ENCODE measurements at regions not wholly inside any gene's neighbourhood (a gene's known extent, or its start where the extent isn't known, plus 50 kb on each side); places are given as distances from the start of the nearest gene placed in this dataset.
"Not testable (repeated sequence)": the region's sequence is repeated elsewhere in the genome, so short reads cannot be mapped to it uniquely, and the experiment has no call there.

DNA sequence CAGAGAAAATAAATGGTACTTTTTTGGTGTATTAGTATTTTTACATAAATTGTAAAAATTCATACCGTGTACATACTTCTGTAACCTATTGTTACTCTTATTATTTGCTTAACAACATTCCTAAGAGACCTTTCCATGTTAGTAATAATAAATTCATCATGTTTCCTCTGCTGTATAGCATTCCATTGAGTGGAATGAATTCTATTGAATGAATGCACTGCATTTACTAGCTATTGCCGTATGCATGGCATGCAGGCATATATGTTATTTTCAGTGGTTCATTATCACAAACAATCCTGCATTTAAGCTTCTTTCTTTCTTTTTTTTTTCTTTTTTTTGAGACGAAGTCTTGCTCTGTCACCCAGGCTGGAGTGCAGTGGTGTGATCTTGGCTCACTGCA lies 137.6 kb upstream of the TBX3 start:
- ATAC-seq = no peak
- DNase-seq (ENCODE audit: low spot score) = no peak

DNA sequence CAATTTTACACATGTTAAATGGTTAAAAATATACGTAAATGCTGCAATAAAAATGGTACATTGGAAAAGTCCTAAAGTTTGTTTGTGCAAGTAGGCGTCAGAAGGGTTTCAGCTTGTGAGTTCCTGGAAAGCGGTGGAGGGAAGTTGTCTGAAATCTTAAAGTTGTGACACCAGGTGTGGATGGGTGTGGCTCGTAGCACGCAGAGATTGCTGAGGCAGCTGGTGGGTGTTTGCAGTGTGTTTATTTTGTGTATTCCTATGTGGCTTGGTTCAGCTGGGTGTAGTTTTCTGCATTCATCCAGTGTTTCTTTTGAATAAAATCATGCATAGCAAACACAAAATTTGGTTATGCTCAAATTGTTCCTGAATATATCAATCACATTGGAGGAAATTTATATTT lies 136.8 kb upstream of the TBX3 start:
- no peak for DNase-seq (ENCODE audit: low spot score)
- ATAC-seq = no peak

DNA sequence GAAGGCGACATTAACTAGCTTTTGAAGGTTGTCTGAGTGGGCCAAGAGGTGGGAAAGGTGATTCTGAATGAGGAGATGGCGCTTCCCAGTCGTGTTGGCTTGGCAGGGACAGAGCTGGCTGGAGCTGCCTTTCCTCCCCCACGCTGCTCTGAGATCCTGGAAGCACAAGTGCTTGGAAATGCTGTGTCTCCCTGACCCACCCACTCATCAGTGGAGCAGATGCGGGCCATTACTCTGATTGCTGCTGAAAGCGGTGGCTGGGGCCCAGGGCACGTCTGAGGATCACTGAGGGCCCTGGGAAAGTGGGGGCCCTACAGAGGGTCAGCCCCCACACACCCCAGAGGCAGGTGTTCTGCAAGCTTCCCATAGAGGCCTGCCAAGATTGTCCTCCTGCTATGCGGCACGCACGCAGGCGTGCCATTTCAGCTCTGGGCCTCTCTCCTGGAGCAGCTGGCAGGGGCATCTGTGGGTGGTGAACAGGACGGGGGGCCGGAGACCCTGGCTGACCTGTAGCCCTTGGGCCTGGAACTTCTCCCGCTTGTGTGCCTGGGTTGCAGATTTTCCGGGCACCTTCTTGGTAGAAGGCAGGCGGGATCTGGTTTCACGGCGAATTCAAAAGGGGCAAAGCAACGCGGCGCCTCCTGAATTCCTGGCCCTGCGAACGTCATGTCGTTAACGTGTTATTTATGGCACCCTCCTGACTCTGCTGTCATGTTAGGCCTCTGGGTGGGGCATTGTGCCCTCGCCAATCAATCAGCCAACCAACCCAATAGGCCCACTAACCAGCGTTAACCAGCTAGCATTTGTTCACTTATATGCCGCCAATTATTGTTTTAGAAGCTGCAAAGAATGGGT lies 133.8 kb upstream of the TBX3 start:
- no peak for ATAC-seq
- DNase-seq (ENCODE audit: low spot score) = no peak

DNA sequence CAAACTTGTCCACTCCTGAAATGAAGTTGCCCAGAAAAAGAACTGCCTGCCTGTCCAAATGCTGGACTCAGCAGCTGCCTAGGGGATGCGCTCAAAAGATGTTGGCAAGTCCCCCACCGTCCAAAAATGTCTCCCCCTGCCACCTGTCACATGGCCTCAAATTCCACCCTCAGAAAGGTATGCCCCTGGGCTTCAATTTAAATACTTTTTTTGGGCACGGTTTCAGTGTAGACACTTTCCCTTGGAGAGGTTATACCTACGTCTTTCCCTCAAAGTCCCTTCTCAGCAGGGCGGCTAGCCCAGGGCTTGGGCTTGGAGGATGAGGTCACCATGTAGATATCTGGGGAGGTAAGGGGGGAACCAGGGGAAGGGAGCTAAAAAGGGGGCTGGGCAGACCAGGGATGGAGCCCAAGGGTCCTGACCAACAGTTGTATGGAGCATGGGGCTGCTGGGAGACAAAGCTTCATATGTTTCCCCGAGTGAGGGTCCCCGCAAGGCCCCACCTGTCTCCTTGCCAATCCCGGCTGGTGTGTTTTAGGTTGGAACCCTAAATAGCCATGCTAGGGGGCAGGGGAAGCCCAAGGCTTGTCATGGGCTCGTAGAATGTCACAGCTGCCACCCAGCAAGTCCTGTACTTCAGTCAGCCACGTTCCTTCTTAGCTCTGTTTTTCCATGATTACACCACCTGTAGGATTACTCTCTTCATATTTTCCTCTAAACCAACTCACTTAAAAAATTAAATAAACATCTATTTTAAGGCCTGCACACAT lies 131.2 kb upstream of the TBX3 start:
- no peak for ATAC-seq
- no peak for DNase-seq (ENCODE audit: low spot score)

DNA sequence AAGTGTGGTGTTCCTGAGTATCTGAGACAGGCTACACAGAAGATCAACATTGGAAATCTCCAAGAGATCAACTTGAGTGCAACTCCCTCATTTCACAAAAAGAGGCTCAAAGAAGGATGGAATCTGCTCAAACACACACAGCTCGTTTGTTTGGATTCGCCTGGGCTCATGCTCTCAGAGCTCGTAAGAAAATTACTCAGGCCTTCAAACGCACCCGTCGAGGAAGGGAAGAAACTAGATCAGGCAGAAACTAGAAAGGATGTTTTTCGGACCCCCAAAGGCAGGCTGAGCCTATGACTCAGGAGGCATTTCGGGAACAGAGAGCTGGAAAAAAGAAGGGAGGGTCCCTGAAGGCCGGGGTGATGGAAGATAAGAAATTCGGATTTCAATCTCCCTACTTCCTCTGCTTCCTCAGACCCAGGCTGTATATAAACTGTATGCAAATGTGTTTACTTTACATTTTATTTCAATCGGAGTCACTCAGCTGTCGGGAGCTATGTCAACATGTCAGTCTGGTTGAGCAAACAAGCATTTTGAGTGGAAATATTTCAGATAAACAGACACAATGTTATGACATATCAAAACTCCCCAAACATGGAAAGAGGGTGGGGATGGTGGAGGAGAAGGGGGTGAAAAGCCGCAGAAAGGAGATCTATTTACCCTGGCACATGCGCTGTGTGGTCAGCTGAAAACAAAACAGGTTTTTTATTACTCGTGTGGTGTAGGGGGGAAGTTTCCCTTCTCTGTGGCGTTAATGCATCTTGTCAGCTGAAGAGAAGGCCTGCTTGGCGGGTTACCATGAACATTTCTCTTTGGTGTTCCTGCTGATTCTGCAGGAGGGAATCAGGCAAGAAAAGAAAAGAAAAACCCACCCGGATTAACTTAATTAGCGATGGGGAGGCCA lies 129.1 kb upstream of the TBX3 start:
- peak; percentile 56 for ATAC-seq

DNA sequence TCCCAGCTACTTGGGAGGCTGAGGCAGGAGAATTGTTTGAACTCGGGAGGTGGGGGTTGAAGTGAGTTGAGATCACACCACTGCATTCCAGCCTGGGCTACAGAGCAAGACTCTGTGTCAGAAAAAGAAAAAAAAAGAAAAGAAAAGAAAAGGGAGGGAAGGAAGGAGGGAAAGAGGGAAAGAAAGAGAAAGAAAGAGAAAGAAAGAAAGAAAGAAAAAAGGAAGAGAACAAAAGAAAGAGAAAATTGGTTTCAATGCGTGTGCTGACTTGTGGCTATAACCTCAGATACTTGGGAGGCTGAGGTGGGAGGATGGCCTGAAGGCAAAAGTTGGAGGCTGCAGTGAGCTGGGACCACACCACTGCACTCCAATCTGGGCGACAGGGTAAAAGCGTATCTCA lies 128.4 kb upstream of the TBX3 start:
- no peak for DNase-seq (ENCODE audit: low spot score)
- no peak for ATAC-seq

More for the DNA sequence above, 129.1 kb upstream of the TBX3 start:
- DNase-seq (ENCODE audit: low spot score) = no peak

DNA sequence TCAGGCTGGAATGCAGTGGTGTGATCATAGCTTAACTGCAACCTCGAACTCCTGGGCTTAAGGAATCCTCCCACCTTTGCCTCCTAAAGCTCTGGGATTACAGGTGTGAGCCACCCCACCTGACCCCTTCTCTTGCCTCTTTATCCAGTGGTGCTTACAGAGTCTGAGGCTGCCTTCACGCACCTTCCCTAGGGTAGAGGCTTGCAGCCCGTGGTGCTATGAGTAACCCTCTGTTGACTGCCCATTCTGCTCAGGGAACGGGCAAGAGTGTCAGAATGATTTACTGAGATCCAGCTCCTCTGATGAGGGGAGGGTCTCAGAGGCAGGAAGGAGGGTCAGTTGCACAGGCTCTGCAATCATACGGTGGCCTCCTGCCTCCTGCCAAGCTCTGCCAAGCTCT lies 125.1 kb upstream of the TBX3 start:
- DNase-seq (ENCODE audit: low spot score) (no peak), ATAC-seq (peak; percentile 7)

DNA sequence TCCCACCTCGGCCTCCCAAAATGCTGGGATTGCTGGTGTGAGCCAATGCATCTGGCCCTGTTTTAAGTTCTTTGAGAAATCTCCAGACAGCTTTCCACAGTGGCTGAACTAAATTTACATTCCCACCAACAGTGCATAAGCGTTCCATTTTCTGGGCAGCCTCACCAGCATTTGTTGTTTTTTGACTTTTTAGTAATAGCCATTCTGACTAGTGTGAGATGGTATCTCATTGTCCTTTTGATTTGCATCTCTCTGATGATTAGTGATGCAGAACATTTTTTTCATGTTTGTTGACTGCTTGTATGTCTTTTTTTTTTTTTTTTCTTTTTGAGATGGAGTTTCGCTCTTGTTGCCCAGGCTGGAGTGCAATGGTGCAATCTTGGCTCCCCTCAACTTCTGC lies 117.4 kb upstream of the TBX3 start:
- ATAC-seq; DNase-seq (ENCODE audit: low spot score): not testable (repeated sequence)

DNA sequence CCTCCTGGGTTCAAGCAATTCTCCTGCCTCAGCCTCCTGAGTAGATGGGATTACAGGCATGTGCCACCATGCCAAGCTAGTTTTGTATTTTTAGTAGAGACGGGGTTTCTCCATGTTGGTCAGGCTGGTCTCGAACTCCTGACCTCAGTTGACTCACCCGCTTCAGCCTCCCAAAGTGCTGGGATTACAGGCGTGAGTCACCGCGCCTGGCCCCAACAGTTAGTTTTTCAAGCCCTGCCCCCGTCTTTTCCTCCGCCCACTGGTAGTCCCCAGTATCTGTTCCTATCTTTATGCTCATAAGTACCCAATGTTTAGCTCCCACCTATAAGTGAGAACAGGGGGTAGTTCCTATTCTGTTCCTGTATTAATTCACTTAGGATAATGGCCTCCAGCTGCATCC lies 116.6 kb upstream of the TBX3 start:
- not testable (repeated sequence) for ATAC-seq; DNase-seq (ENCODE audit: low spot score)

DNA sequence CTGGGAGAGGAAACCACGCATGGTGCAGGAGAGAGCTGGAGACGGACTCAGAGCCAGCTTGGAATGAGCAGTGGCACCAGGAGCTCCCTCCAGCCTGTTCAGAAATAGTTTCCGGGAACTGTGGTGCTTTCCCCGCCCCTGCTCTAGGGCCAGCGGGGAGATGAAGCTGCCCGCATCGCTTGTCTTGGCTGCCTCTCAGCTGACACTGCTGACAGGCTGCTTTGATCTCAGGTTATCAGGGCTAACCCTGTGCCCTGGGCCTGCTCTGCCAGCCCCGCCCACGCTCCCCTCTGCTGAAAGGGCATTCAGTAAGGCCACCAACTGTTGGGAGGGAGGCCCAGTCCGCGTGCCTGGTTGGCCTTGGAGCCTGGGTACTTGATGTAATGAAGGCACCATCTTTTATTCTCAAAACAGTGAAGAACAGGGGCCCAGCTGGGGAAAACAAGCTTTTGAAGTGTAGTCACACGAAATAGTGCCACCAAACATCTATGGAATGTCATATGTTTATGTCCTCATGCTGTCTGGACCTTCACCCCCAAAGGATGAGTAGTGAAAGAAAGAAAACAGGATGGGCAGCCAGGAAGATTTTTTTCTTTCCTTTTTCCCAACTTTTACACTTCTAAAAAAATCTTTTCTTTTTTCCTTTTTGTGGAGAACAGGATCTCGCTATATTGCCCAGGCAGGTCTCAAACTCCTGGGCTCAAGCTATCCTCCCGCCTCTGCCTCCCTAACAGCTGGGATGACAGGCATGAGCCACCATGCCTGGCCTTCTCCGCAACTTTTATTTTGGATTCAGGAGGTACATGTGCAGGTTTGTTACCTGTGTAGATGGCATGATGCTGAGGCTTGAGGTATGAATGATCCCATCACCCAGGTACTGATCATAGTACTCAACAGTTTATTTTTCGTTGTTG lies 115.9 kb upstream of the TBX3 start:
- DNase-seq (ENCODE audit: low spot score) (peak; percentile 98), ATAC-seq (peak; percentile 97)

DNA sequence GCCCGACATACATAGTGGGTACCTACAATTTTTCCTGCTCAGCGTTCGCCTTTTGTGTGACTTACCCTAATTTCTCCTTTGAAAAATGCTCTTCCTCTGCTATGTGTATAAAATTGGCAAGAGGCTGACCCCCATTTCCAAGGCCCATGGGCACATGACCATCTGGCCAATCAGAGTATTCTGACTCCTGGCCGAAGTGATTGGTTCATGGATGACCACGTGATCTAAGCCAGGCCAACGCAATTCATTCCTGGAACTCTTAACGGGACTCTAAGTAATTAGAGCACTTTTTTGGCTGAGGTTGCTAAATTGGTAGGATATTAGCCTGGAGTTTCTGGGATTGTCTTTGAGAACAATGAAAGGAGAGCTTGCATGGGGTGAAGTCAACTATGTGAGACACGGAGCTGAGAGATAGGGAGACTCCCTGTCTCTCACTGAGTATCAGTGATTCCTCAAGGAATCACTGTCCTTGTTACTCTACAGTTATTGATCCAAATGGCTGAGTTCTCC lies 110.1 kb upstream of the TBX3 start:
- ATAC-seq (no peak), DNase-seq (ENCODE audit: low spot score) (no peak)

DNA sequence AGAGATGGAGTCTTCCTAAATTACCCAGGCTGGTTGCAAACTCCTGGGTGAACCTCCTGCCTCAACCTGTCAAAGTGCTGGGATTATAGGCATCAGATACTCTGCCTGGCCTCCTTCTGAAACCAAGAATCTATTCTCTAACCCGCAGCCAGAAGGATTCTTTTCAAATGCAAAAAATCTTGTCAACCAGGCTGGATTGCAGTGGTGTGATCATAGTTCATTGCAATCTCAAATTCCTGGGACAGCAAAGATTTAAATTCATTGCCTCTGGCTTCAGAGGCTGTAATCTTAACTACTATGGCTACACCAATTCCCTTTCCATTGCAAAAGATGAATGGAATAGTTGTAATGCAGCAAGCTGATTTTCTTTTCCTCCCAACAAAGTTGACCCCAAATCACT lies 106.3 kb upstream of the TBX3 start:
- ATAC-seq = no peak

DNA sequence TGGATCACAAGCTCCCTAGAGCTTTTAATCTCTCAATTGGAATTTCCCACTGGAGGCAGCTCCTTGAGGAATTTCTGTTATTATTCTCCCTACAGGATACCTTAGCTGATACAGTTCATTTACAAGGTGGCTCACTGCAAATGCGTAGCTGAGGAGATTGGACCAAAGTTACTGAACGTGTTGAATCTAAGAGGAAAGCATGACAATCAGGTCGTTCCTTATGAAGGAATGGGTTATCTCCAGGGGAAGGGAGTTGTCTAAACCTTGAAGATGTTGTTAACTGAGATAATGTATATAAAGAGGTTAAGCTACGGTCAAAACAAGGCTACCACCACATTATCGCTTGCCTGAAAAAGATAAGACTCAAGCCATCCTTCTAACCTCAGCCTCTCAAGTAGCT lies 105.8 kb upstream of the TBX3 start:
- ATAC-seq (no peak), DNase-seq (ENCODE audit: low spot score) (no peak)

More for the DNA sequence above, 106.3 kb upstream of the TBX3 start:
- no peak for DNase-seq (ENCODE audit: low spot score)

DNA sequence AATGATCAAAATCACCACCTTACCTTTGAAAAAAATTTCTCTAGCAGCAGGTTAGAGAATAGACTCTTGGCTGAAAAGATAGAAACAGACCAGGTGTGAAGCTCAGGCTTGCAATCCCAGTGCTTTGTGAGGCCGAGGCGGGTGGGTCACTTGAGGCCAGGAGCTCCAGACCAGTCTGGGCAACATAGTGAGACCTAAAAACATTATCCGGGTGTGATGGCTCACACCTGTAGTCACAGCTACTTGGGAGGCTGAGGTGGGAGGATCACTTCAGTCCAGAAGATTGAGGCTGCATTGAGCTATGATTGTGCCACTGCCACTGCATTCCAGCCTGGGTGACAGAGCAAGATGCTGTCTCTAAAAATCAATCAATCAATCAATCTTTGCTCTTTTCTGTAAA lies 105.3 kb upstream of the TBX3 start:
- DNase-seq (ENCODE audit: low spot score) (no peak), ATAC-seq (no peak)

DNA sequence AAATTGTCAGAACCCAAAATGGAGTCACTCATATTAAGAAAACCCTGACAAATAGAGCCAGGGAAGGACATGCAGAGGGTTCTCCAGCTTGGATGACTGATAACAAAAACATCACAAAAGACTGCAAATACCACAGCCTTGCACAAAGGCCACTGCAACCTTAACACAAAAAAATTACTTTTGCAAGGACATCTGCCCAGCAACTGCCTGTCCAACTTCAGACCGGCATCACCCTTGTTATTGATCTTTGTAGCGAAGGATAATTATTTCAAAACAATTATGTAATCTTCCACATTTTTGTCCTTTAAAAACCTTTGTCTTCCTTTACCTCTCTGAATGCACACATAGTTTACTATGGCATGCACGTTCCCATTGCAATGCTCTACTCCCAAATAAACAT lies 100.6 kb upstream of the TBX3 start:
- DNase-seq (ENCODE audit: low spot score) = no peak
- no peak for ATAC-seq

DNA sequence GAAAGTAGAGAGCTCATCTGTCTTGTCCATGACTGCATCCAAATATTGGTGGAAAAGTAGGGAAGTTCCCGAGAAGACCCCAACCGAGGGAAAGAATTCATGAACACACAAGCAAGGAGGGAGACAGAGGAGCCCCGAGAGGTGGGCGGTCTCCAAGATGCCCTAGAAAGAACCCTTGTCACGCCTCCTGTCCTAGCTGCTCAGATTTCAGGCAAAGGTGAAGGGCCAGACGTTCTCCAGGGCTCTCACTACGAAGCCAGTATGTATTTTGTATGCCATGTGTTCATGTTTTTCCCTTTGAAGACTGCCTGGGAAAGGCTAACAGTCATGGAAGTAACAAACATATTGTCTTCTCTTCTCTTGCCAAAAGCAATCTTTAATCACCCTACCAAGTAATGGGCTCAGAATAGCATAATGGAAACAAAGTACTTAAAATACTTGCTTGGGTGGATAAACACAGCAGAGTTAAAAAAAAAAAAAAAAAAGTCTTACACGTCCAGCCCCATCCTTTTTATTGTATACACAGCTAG lies 99.2 kb upstream of the TBX3 start:
- ATAC-seq = no peak
- no peak for DNase-seq (ENCODE audit: low spot score)

DNA sequence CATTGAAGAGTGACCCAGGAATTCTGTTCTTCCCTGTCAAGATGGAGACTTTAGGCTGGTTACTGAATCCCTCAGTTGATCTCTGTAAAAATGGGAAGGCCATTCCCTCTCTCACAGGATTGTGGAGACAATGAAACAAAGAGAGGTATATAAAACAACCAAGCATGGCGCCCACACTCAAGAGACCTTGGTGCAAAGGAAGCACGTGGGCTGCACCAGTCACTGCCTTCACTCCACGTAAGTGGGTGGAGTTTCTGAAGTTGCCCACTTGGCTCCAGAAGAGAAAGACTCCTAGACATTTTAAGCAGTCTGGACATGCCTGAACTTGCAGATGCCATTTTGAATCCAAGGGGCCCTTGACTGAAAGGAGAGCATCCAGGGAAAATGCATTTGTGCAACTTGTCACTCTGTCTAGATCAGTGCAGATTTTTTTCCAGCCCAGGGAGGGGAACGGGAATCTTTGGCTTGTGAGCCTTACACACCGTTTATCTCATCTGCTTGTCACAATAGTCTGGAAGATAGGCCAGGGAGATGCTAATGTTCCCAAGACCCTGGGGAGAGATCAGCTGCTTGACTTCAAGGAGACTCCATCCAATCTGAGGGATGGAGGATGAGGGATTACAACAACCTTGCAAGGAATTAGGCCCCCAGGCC lies 96.9 kb upstream of the TBX3 start:
- ATAC-seq (no peak), DNase-seq (ENCODE audit: low spot score) (no peak)

DNA sequence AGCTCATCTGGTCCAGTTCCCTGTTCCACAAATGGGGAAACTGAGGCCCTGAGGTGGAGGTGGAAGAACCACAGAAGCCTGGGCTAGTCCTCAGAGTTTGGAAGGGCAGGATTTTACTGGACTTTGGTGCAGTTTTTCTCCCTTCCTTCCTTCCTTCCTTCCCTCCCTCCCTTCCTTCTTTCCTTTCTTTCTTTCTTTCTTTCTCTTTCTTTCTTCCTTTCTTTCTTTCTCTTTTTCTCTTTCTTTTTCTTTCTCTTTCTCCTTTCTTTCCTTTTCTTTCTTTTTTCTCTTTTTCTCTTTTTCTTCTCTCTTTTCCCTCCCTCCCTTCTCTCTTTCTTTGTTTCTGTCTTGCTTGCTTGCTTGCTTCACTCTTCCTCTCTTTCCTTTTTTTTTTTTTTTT lies 95.7 kb upstream of the TBX3 start:
- ATAC-seq (no peak), DNase-seq (ENCODE audit: low spot score) (no peak)

DNA sequence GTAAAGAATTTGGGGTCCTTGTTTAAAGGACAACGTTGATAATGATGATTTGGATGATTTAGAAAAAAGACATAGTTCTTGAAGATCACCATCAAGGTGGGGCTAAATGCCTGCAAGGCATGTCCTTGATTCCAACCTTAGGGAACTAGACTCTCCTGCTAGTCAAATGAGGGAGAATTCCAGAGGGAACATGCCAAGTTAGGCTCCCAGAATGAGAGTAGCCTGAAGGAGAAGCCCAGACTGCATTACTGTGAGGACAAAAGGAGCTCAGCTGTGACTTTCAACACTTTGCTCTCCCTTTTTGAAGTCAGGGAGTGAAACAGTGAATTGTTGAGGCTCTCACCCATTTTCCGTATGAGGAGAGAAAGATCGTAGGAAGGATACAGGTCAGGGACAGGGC lies 95.2 kb upstream of the TBX3 start:
- ATAC-seq = no peak
- DNase-seq (ENCODE audit: low spot score) = no peak
